SK-N-DZ (cell line): ENCODE measurements at regions not wholly inside any gene's neighbourhood (a gene's known extent, or its start where the extent isn't known, plus 50 kb on each side); places are given as distances from the start of the nearest gene placed in this dataset.

Experiments
- DNase-seq: peaks from one replicate; pipeline ENCODE4 v3.0.0-alpha.2; 2015; ENCODE audit warnings: low spot score

DNA sequence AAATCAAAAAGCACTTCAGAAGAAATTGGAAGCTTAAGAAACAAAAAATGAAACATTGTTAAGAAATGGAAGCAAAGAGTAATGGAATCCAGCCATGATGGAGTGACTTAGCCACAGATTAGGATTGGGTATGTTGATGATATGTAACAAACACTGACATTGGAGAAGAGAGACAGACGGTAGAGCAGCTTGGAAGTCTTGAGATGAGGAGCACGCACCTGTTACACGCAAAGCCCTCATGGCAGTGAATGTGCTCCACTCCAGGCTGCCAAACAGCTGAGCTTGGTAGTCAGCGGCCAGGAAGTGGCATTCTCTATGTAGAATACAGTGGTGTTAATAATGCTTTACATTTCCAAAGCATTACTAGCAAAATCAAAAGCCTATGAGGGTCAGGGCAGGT is 56.9 kb upstream of the GPRIN3 start:
- no peak for DNase-seq

DNA sequence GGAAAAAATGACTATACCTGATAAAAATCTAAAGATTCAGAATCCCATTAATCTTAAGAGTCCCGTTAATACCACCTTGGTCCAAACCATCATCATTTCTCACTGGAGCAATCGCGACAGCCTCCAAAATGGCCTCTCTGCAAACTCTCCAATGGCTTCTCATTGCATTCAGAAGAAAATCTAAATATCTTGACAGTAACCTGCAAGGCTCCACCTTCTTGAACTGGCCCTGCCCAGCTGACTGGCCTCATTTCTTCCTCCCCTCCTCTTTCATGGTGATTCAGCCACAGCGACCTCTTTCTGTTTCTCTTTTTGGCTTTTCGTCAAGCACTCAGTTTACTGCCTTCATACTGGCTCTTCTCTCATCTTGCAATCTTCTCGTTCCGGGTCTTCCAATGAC is 56.2 kb upstream of the GPRIN3 start:
- no peak for DNase-seq

DNA sequence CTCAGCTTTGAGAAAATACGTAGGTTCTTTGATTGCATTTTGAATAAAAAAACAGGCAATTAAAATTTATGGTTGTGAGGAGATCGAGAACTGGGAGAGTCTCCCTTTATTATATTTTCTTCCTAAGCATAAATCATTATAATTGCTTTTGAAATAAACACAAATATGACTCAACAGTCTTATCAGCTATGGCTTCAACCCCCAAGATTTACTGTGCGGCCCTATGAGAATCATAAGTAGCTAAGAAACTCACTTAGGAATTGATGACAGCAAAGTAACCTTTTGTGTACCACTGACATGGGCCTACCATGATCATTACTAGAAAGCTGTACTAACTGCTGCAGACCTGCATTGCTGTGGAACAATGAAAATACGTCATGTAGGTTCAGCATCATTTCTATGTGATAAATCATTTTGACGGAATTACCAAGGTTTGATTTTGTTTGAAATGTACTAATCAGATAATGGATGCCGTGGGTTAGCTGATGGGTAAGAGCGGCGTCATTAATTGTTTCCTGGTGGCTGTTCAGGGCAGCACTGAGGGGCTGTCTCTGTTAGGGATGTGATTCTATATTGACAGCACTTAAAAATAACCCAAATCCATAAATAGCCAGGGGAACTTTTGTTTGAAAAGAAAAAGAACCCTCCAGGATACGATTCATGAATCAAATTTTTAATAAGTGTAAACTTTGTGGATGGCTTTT is 51.5 kb upstream of the GPRIN3 start:
- peak; percentile 29 for DNase-seq

DNA sequence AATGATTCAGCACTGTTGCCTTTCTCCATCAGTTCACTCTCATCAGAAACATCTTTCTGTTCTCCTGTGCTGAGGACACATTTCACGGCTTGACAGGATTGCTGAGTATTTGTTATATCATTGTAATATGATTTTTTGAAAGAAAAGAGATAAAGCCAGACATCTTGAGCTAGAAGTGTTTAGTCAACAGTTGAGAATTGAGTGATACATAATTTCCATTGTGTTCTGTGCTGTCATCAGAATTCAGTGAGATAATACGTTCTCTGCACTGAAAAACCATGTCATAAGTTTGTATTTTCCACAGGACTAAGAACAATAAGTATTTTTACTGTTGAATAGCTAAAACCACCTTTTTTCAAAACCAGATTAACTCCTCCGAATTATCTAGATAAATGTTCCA is 50.2 kb upstream of the GPRIN3 start:
- no peak for DNase-seq
